ENCODE measurements at regions not wholly inside any gene's neighbourhood (a gene's known extent, or its start where the extent isn't known, plus 50 kb on each side); places are given as distances from the start of the nearest gene placed in this dataset.
A peak's percentile ranks its signal among the peaks of the same experiment; 100 is the strongest.
"Not testable (repeated sequence)": the region's sequence is repeated elsewhere in the genome, so short reads cannot be mapped to it uniquely, and the experiment has no call there.

DNA sequence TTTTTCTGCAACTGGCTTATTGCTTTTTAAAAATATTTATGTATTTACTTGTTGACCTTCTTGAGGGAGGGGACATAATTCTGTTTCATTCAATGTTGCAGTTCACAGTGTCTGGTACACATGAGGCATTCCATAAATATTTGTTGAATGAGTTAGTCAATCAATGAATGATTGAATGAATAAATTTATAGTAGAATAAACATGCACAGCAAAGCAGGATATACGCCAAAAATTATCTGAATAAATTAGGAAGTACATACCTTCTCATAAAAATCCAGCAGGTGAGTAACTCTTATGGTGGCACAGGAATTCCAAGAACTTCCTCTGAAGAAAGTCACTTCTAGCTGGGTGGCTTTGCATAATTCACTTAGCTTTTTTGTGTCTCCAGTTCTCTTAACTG lies 469.4 kb upstream of the ATP11B start:
- peaks cover 7% of the 10 kb centered on the region for H3K4me1 Mint-ChIP-seq
- no peaks in the 10 kb centered on the region for H3K27me3 Mint-ChIP-seq (ENCODE audit: low read depth)
- peaks cover 7% of the 10 kb centered on the region for H3K36me3 Mint-ChIP-seq (ENCODE audit: low read depth)
- no peak overlapping the region for H3K27ac Mint-ChIP-seq
- no peak for TF ChIP-seq CTCF (IDR thresholded peaks at IDR 0.05; ENCODE audit: unreplicated experiment in 3 of 3)
- peaks cover 9% of the 10 kb centered on the region for H3K9me3 Mint-ChIP-seq
- H3K4me3 Mint-ChIP-seq, result no peak overlapping the region

GRCh38 chr3:182325213-182325950 lies 467.9 kb upstream of the ATP11B start:
- TF ChIP-seq CTCF (IDR thresholded peaks at IDR 0.05; ENCODE audit: unreplicated experiment in 3 of 3), result no peak
- Mint-ChIP-seq H3K4me1 (peaks cover 7% of the 10 kb centered on the region), H3K4me3 (no peak overlapping the region), H3K27ac (no peak overlapping the region), H3K27me3 (ENCODE audit: low read depth) (no peaks in the 10 kb centered on the region), H3K9me3 (no peaks in the 10 kb centered on the region), H3K36me3 (ENCODE audit: low read depth) (no peaks in the 10 kb centered on the region)

DNA sequence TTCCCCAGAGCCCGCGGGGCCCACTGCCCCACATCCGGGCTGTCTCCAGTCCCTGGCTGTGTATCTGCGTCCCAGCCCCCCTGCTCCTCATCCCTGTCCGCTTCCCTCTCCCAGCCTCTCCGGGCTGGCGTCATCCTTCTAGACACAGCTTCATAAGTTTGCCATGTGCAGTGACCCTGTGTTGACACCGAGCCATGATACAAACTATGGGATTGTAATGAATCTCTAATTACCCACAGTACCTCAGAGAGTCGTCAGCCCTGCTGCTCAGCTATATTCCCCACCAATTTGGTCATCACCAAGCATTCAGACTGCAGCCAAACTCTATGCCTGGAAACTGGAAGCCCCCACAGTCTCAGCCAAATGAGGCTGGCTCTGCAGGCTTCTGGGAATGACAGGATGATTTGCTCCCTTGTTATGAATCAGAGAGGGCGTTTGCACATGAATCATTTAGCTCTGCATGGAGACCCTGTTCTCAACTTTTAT lies 466.1 kb upstream of the ATP11B start:
- Mint-ChIP-seq H3K4me3 (peak overlapping the region in 2 of 3 experiments; percentile 3 to 20), H3K27me3 (ENCODE audit: low read depth) (no peaks in the 10 kb centered on the region)
- no peak for TF ChIP-seq CTCF (IDR thresholded peaks at IDR 0.05; ENCODE audit: unreplicated experiment in 3 of 3)

GRCh38 chr3:182330646-182331045 lies 462.7 kb upstream of the ATP11B start:
- H3K9me3 Mint-ChIP-seq, result peaks cover 4% of the 10 kb centered on the region
- H3K27ac Mint-ChIP-seq, result no peak overlapping the region
- no peaks in the 10 kb centered on the region for H3K36me3 Mint-ChIP-seq (ENCODE audit: low read depth)
- no peaks in the 10 kb centered on the region for H3K27me3 Mint-ChIP-seq (ENCODE audit: low read depth)
- H3K4me3 Mint-ChIP-seq, result no peak overlapping the region
- peaks cover 7% of the 10 kb centered on the region for H3K4me1 Mint-ChIP-seq
- TF ChIP-seq CTCF (IDR thresholded peaks at IDR 0.05; ENCODE audit: unreplicated experiment in 3 of 3), result no peak

More for the DNA sequence above, 466.1 kb upstream of the ATP11B start:
- no peaks in the 10 kb centered on the region for H3K9me3 Mint-ChIP-seq
- peaks cover 7% of the 10 kb centered on the region for H3K4me1 Mint-ChIP-seq
- H3K36me3 Mint-ChIP-seq (ENCODE audit: low read depth), result no peaks in the 10 kb centered on the region
- peak overlapping the region; percentile 35 to 87 (median 80) for H3K27ac Mint-ChIP-seq

- no peaks in the 10 kb centered on the region for H3K27me3 Mint-ChIP-seq (ENCODE audit: low read depth)
- H3K4me3 Mint-ChIP-seq, result no peak overlapping the region
- no peaks in the 10 kb centered on the region for H3K36me3 Mint-ChIP-seq (ENCODE audit: low read depth)
- H3K9me3 Mint-ChIP-seq, result peaks cover 4% of the 10 kb centered on the region
- H3K4me1 Mint-ChIP-seq, result peaks cover 7% of the 10 kb centered on the region
- TF ChIP-seq CTCF (IDR thresholded peaks at IDR 0.05; ENCODE audit: unreplicated experiment in 3 of 3), result no peak
- H3K27ac Mint-ChIP-seq, result no peak overlapping the region
Observed at GRCh38 chr3:182331341-182331740, 462.0 kb upstream of the ATP11B start.

GRCh38 chr3:182342252-182342651 lies 451.1 kb upstream of the ATP11B start:
- H3K27ac Mint-ChIP-seq, result no peak overlapping the region
- H3K4me1 Mint-ChIP-seq, result no peaks in the 10 kb centered on the region
- H3K9me3 Mint-ChIP-seq, result peaks cover 4% of the 10 kb centered on the region
- no peaks in the 10 kb centered on the region for H3K27me3 Mint-ChIP-seq (ENCODE audit: low read depth)
- H3K36me3 Mint-ChIP-seq (ENCODE audit: low read depth), result no peaks in the 10 kb centered on the region
- TF ChIP-seq CTCF (IDR thresholded peaks at IDR 0.05; ENCODE audit: unreplicated experiment in 3 of 3), result no peak
- H3K4me3 Mint-ChIP-seq, result no peak overlapping the region

- H3K27ac Mint-ChIP-seq, H3K9me3 Mint-ChIP-seq, H3K4me1 Mint-ChIP-seq: not testable (repeated sequence)
Observed at GRCh38 chr3:182344026-182344425, 449.3 kb upstream of the ATP11B start.

More at GRCh38 chr3:182344026-182344425, 449.3 kb upstream of the ATP11B start:
- H3K36me3 Mint-ChIP-seq (ENCODE audit: low read depth); H3K4me3 Mint-ChIP-seq; H3K27me3 Mint-ChIP-seq (ENCODE audit: low read depth): not testable (repeated sequence)
